HepG2 (cell line): ENCODE measurements at regions not wholly inside any gene's neighbourhood (a gene's known extent, or its start where the extent isn't known, plus 50 kb on each side); places are given as distances from the start of the nearest gene placed in this dataset.
A peak's percentile ranks its signal among the peaks of the same experiment; 100 is the strongest.

ENCODE experiments used
- ATAC-seq: fragments of 200-7000 bp; cut with Tn5 transposase; 3 replicates; pipeline ENCODE4 v1.9.1; 2020; ENCODE audit warnings: mild to moderate bottlenecking, moderate library complexity
- BruUV-seq: library from RNA; stranded (reverse); fragments of 400-500 nt; replicated peaks from 2 replicates; lab custom pipeline; 2021; lab: Mats Ljungman, UMichigan
- CTCF ChIA-PET: fragments of 300-600 bp; formaldehyde crosslinking; extraction: SDS; loops from one replicate; lab custom pipeline; 2021; ENCODE audit warnings: low total read pairs, inconsistent platforms, low intra/inter-chr PET ratio; lab: Yijun Ruan, JAX
- POLR2A ChIA-PET: fragments of 350-600 bp; sonication (Branson Sonifier 250); formaldehyde crosslinking; loops from one replicate; lab custom pipeline; 2020; ENCODE audit warnings: antibody characterized with exemption, inconsistent platforms; lab: Yijun Ruan, JAX
- DNase-seq: peaks from one replicate; pipeline ENCODE4 v3.0.0-alpha.2; 2015; ENCODE audit warnings: low spot score
- FAIRE-seq: peaks from 3 replicates; lab custom pipeline; 2011; peaks lifted over from hg19 to GRCh38; lab: Jason Lieb, UNC
- H2AFZ ChIP-seq: one replicate; pipeline ENCODE4 v1.6.1; 2011; ENCODE audit warnings: low read length, inconsistent platforms
- H3K27ac ChIP-seq: fragments of 300-600 bp; 3 replicates; pipeline ENCODE4 v1.8.0; 2011; ENCODE audit warnings: mixed run types, mild to moderate bottlenecking, mixed read lengths, low read length, inconsistent platforms; ENCODE audit not compliant: insufficient read depth; ENCODE audit errors: extremely low read length
- H3K27me3 ChIP-seq, 2 experiments: fragments of 200-600 bp in 1 of 2; 2 replicates in 1 of 2; 3 replicates in 1 of 2; pipeline versions ENCODE4 v1.6.0 to v1.8.0; 2011; ENCODE audit warnings: low read length in 2 of 2, mild to moderate bottlenecking in 2 of 2, moderate library complexity in 2 of 2, inconsistent platforms in 1 of 2; ENCODE audit not compliant: insufficient read depth in 2 of 2, control insufficient read depth in 1 of 2
- H3K36me3 ChIP-seq, 2 experiments: fragments of 200-600 bp in 1 of 2; replicated peaks in 1 of 2; 2 replicates in 1 of 2; 3 replicates in 1 of 2; pipeline versions ENCODE4 v1.5.1 to v1.8.0; 2011; ENCODE audit warnings: low read length in 2 of 2, inconsistent platforms in 1 of 2; ENCODE audit not compliant: insufficient read depth in 2 of 2, control insufficient read depth in 1 of 2
- H3K4me1 ChIP-seq: 2 replicates; pipeline ENCODE4 v1.5.1; 2012; ENCODE audit warnings: low read length, inconsistent platforms; ENCODE audit not compliant: insufficient read depth
- H3K4me2 ChIP-seq: 2 replicates; pipeline ENCODE4 v1.6.0; 2011; ENCODE audit warnings: low read depth, low read length, inconsistent platforms
- H3K4me3 ChIP-seq, 3 experiments: fragments of 200-600 bp in 1 of 3; sonication (generic), shearing (Covaris generic) in 1 of 3; replicated peaks in 1 of 3; 2 replicates each; pipeline ENCODE4 v1.5.1; 2011 to 2016; ENCODE audit warnings: low read length in 3 of 3, inconsistent platforms in 2 of 3, low read depth in 2 of 3, mild to moderate bottlenecking in 2 of 3, control low read depth in 1 of 3, mixed read lengths in 1 of 3; ENCODE audit not compliant: insufficient read depth in 1 of 3
- H3K79me2 ChIP-seq: one replicate; pipeline ENCODE4 v1.6.1; 2011; ENCODE audit warnings: low read length, inconsistent platforms; ENCODE audit not compliant: insufficient read depth
- H3K9ac ChIP-seq: 2 replicates; pipeline ENCODE4 v1.6.0; 2011; ENCODE audit warnings: mild to moderate bottlenecking, low read depth, low read length, inconsistent platforms; ENCODE audit not compliant: insufficient read depth
- H3K9me3 ChIP-seq: 2 replicates; pipeline ENCODE4 v1.5.1; 2012; ENCODE audit warnings: mild to moderate bottlenecking, low read length
- H4K20me1 ChIP-seq: 2 replicates; pipeline ENCODE4 v1.6.0; 2011; ENCODE audit warnings: inconsistent platforms, mild to moderate bottlenecking, low read length, moderate library complexity; ENCODE audit not compliant: insufficient read depth
- ARNT2 ChIP-seq: sonication (generic); formaldehyde crosslinking; IDR thresholded peaks from 2 replicates; pipeline ENCODE4 v1.8.0; 2022; ENCODE audit warnings: mild to moderate bottlenecking, low read depth, missing genetic modification reagents, moderate library complexity
- CTCF ChIP-seq: sonication (generic); formaldehyde crosslinking; IDR thresholded peaks from 2 replicates; pipeline ENCODE4 v1.5.0; 2020; ENCODE audit warnings: mild to moderate bottlenecking, missing genetic modification reagents, moderate library complexity
- E2F1 ChIP-seq: sonication (generic); formaldehyde crosslinking; IDR thresholded peaks from 2 replicates; pipeline ENCODE4 v1.5.0; 2020; ENCODE audit warnings: missing genetic modification reagents
- HMG20B ChIP-seq: conservative IDR thresholded peaks from 2 replicates; pipeline ENCODE4 v1.6.1; 2016; ENCODE audit warnings: missing genetic modification reagents, missing compliant biosample characterization
- MLLT10 ChIP-seq: sonication (generic); formaldehyde crosslinking; IDR thresholded peaks from 2 replicates; pipeline ENCODE4 v1.4.0; 2020; ENCODE audit warnings: missing genetic modification reagents
- POGZ ChIP-seq: sonication (generic); formaldehyde crosslinking; IDR thresholded peaks from 2 replicates; pipeline ENCODE4 v1.4.0; 2020; ENCODE audit warnings: mild to moderate bottlenecking, missing genetic modification reagents
- POLR2AphosphoS5 ChIP-seq: IDR thresholded peaks from 2 replicates; pipeline ENCODE4 v1.6.1; 2012; ENCODE audit warnings: low read depth, low read length
- RBAK ChIP-seq: sonication (generic); formaldehyde crosslinking; IDR thresholded peaks from 2 replicates; pipeline ENCODE4 v1.5.1; 2020; ENCODE audit warnings: mild to moderate bottlenecking, missing genetic modification reagents
- ZBTB4 ChIP-seq: sonication (generic); formaldehyde crosslinking; IDR thresholded peaks from 2 replicates; pipeline ENCODE4 v1.4.0; 2020; ENCODE audit warnings: missing genetic modification reagents, mild to moderate bottlenecking, borderline replicate concordance
- ZMAT3 ChIP-seq: sonication (generic); formaldehyde crosslinking; conservative IDR thresholded peaks from 2 replicates; pipeline ENCODE4 v1.7.0; 2021; ENCODE audit warnings: missing genetic modification reagents
- ZNF207 ChIP-seq: fragments of 450-650 bp; IDR thresholded peaks from 2 replicates; pipeline ENCODE4 v1.6.1; 2016; ENCODE audit warnings: antibody characterized with exemption, borderline replicate concordance
- ZNF670 ChIP-seq: sonication (generic); formaldehyde crosslinking; IDR thresholded peaks from 2 replicates; pipeline ENCODE4 v1.8.0; 2022; ENCODE audit warnings: mild to moderate bottlenecking, missing genetic modification reagents, borderline replicate concordance
- WGBS: methylation state at CpG from one replicate; pipeline ENCODE4 v1.1.6; 2017; ENCODE audit warnings: low lambda C conversion rate; 5-methylcytosine and 5-hydroxymethylcytosine counted together
- in situ Hi-C: cut with HindIII; loops from 2 replicates; pipeline ENCODE4 v1.10.0; 2017; ENCODE audit warnings: low pct_unique_long_range_greater_than_20kb; ENCODE audit not compliant: extremely low pct_ligation_motif_present
- intact Hi-C: fragments of 100-400 bp; cut with micrococcal nuclease; formaldehyde crosslinking; loops from one replicate; pipeline ENCODE4 v1.10.0; 2022; ENCODE audit not compliant: unreplicated experiment

- Histone ChIP-seq H3K4me1 (no peaks in the 10 kb centered on the region), H3K36me3 (no peaks in the 10 kb centered on the region), H3K9me3 (no peaks in the 10 kb centered on the region), H4K20me1 (no peaks in the 10 kb centered on the region), H3K27ac (no peak overlapping the region), H2AFZ (no peak overlapping the region), H3K4me2 (no peak overlapping the region), H3K9ac (no peak overlapping the region), H3K79me2 (no peaks in the 10 kb centered on the region), H3K4me3 (no peak overlapping the region), H3K27me3 (no peaks in the 10 kb centered on the region)
- ATAC-seq, result peak; percentile 95
- POLR2A ChIA-PET, result no interaction called here
- in situ Hi-C loops (no loop called here), intact Hi-C loops (no loop called here)
- CTCF ChIA-PET, result interaction anchor here (1.7 kb wide), 1 partner anchor 328 kb away, joined by 6 read pairs; no protein-coding TSS in a partner anchor
- 0% methylated on average over 3 of the region's 5 CpGs for WGBS
- FAIRE-seq, result peak; percentile 59
- peak; percentile 39 for DNase-seq
- no TSS peak for BruUV-seq
- TF ChIP-seq POLR2AphosphoS5, result no peak
- TF ChIP-seq RBAK, result no peak
- TF ChIP-seq HMG20B, result no peak
- no peak for TF ChIP-seq ZNF207
- no peak for TF ChIP-seq E2F1 (CRISPR knock-in tag)
- no peak for TF ChIP-seq ZNF670 (CRISPR knock-in tag)
- no peak for TF ChIP-seq ZMAT3 (CRISPR knock-in tag)
- peak; percentile 69 for TF ChIP-seq CTCF (CRISPR knock-in tag)
- TF ChIP-seq POGZ (CRISPR knock-in tag), result no peak
- no peak for TF ChIP-seq ARNT2 (CRISPR knock-in tag)
- TF ChIP-seq MLLT10 (CRISPR knock-in tag), result no peak
- no peak for TF ChIP-seq ZBTB4
These were observed 379.1 kb downstream of the DMRT2 start for GRCh38 chr9:1429297-1429696.
